ENCODE measurements at regions not wholly inside any gene's neighbourhood (a gene's known extent, or its start where the extent isn't known, plus 50 kb on each side); places are given as distances from the start of the nearest gene placed in this dataset.

DNA sequence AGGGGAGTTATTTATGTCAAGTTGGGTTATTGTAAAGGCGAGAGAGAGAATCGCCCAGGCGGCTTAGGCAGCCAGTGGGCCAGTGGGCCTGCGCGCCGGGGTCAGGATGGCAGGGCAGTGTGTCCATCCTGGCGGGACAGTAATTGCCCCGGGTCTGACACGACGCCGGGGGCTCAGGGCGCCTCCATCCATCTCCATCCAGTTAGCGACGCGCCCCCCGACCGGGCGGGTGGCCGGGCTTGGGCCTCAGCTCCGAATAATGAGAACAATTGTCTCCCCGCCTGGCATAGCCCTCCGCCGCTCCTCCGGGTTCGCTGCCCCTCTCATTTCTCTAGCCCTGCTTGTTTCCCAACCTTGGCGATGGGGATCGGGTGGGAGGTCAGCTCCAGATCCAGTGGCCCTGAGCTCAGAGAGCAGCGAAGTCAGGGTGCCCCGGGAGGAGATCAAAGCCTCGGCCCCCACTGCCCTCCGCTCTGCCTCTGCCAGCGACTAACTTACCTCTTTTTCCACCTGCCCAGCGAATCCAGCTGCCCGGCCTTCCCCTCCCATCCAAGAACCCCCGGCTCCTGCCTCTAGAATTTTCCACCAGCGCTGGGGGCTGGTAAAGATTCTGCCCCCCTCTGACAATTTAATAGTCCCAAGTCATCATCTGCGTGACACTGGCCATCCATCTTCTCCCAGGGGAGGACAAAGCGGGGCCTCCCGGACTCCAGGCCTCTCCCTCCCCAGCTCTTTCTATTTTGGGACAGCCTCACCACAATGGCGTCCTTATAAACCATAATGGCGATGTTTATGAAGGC, 56.9 kb upstream of the TMEM33 start:
- TF ChIP-seq, protein P1, sequence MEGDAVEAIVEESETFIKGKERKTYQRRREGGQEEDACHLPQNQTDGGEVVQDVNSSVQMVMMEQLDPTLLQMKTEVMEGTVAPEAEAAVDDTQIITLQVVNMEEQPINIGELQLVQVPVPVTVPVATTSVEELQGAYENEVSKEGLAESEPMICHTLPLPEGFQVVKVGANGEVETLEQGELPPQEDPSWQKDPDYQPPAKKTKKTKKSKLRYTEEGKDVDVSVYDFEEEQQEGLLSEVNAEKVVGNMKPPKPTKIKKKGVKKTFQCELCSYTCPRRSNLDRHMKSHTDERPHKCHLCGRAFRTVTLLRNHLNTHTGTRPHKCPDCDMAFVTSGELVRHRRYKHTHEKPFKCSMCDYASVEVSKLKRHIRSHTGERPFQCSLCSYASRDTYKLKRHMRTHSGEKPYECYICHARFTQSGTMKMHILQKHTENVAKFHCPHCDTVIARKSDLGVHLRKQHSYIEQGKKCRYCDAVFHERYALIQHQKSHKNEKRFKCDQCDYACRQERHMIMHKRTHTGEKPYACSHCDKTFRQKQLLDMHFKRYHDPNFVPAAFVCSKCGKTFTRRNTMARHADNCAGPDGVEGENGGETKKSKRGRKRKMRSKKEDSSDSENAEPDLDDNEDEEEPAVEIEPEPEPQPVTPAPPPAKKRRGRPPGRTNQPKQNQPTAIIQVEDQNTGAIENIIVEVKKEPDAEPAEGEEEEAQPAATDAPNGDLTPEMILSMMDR (IDR thresholded peaks at IDR 0.05): no peak
- no peak for TF ChIP-seq POLR2A (IDR thresholded peaks at IDR 0.05; ENCODE audit: low read depth)
- no peak for TF ChIP-seq EP300 (IDR thresholded peaks at IDR 0.05)
